ENCODE measurements at regions not wholly inside any gene's neighbourhood (a gene's known extent, or its start where the extent isn't known, plus 50 kb on each side); places are given as distances from the start of the nearest gene placed in this dataset.

- TF ChIP-seq, protein P1, sequence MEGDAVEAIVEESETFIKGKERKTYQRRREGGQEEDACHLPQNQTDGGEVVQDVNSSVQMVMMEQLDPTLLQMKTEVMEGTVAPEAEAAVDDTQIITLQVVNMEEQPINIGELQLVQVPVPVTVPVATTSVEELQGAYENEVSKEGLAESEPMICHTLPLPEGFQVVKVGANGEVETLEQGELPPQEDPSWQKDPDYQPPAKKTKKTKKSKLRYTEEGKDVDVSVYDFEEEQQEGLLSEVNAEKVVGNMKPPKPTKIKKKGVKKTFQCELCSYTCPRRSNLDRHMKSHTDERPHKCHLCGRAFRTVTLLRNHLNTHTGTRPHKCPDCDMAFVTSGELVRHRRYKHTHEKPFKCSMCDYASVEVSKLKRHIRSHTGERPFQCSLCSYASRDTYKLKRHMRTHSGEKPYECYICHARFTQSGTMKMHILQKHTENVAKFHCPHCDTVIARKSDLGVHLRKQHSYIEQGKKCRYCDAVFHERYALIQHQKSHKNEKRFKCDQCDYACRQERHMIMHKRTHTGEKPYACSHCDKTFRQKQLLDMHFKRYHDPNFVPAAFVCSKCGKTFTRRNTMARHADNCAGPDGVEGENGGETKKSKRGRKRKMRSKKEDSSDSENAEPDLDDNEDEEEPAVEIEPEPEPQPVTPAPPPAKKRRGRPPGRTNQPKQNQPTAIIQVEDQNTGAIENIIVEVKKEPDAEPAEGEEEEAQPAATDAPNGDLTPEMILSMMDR (IDR thresholded peaks at IDR 0.05), result no peak
- no peak for TF ChIP-seq POLR2A (IDR thresholded peaks at IDR 0.05)
Measured at GRCh38 chr12:68410018-68410660, 78.0 kb upstream of the MDM1 start.
